HG02840 (cell line): ENCODE measurements at regions not wholly inside any gene's neighbourhood (a gene's known extent, or its start where the extent isn't known, plus 50 kb on each side); places are given as distances from the start of the nearest gene placed in this dataset.
"Not testable (repeated sequence)": the region's sequence is repeated elsewhere in the genome, so short reads cannot be mapped to it uniquely, and the experiment has no call there.

Experiments
- ATAC-seq: cut with Tn5 transposase; IDR thresholded peaks from one replicate; pipeline ENCODE4 v1.9.1; 2021; ENCODE audit warnings: mild to moderate bottlenecking, moderate library complexity, moderate number of reproducible peaks; ENCODE audit not compliant: unreplicated experiment, low FRiP score

- ATAC-seq = not testable (repeated sequence)
Measured at GRCh38 chr6:57853745-57854407, 536.4 kb downstream of the PRIM2 start.

- ATAC-seq = not testable (repeated sequence)
Measured at GRCh38 chr6:57860481-57861315, 543.3 kb downstream of the PRIM2 start.

- not testable (repeated sequence) for ATAC-seq
Measured at GRCh38 chr6:57870083-57870482, 552.7 kb downstream of the PRIM2 start.

GRCh38 chr6:57873424-57873823 is 556.0 kb downstream of the PRIM2 start:
- not testable (repeated sequence) for ATAC-seq

- not testable (repeated sequence) for ATAC-seq
Measured at GRCh38 chr6:57876659-57877058, 559.2 kb downstream of the PRIM2 start.

GRCh38 chr6:57877729-57878128 is 560.3 kb downstream of the PRIM2 start:
- ATAC-seq = not testable (repeated sequence)

GRCh38 chr6:57878792-57879191 is 561.4 kb downstream of the PRIM2 start:
- not testable (repeated sequence) for ATAC-seq

- peak; percentile 58 for ATAC-seq
Measured at GRCh38 chr6:57898850-57899249, 581.4 kb downstream of the PRIM2 start.

GRCh38 chr6:57900687-57901399 is 583.4 kb downstream of the PRIM2 start:
- not testable (repeated sequence) for ATAC-seq

GRCh38 chr6:57901445-57901844 is 584.0 kb downstream of the PRIM2 start:
- ATAC-seq = not testable (repeated sequence)

GRCh38 chr6:57904356-57904755 is 586.9 kb downstream of the PRIM2 start:
- ATAC-seq = not testable (repeated sequence)

- not testable (repeated sequence) for ATAC-seq
Measured at GRCh38 chr6:57915300-57915699, 597.9 kb downstream of the PRIM2 start.

- not testable (repeated sequence) for ATAC-seq
Measured at GRCh38 chr6:57942966-57943365, 625.5 kb downstream of the PRIM2 start.

GRCh38 chr6:57946084-57946768 is 628.8 kb downstream of the PRIM2 start:
- ATAC-seq = not testable (repeated sequence)

- not testable (repeated sequence) for ATAC-seq
Measured at GRCh38 chr6:57946769-57947091, 629.3 kb downstream of the PRIM2 start.

GRCh38 chr6:57948481-57948880 is 631.1 kb downstream of the PRIM2 start:
- not testable (repeated sequence) for ATAC-seq

- not testable (repeated sequence) for ATAC-seq
Measured at GRCh38 chr6:57950430-57950829, 633.0 kb downstream of the PRIM2 start.

- not testable (repeated sequence) for ATAC-seq
Measured at GRCh38 chr6:57966757-57967156, 649.3 kb downstream of the PRIM2 start.

- ATAC-seq = not testable (repeated sequence)
Measured at GRCh38 chr6:57971956-57972355, 654.5 kb downstream of the PRIM2 start.

- no peak for ATAC-seq
Measured at GRCh38 chr6:57974653-57975052, 657.2 kb downstream of the PRIM2 start.
